Caco-2 (cell line): ENCODE measurements at regions not wholly inside any gene's neighbourhood (a gene's known extent, or its start where the extent isn't known, plus 50 kb on each side); places are given as distances from the start of the nearest gene placed in this dataset.
A peak's percentile ranks its signal among the peaks of the same experiment; 100 is the strongest.
"Not testable (repeated sequence)": the region's sequence is repeated elsewhere in the genome, so short reads cannot be mapped to it uniquely, and the experiment has no call there.

Source experiments
- BruUV-seq: library from RNA; stranded (reverse); fragments of 400-500 nt; replicated peaks from 2 replicates; lab custom pipeline; 2021; lab: Mats Ljungman, UMichigan
- CTCF ChIA-PET: fragments of 300-600 bp; sonication (Branson Sonifier 250); formaldehyde crosslinking; loops from one replicate; lab custom pipeline; 2022; ENCODE audit warnings: antibody characterized with exemption; lab: Charles Lee
- POLR2A ChIA-PET: fragments of 300-600 bp; sonication (Branson Sonifier 250); formaldehyde crosslinking; loops from one replicate; lab custom pipeline; 2022; ENCODE audit warnings: antibody characterized with exemption; lab: Charles Lee
- DNase-seq, 2 experiments: peaks; one replicate each; pipeline versions ENCODE4 v3.0.0 to v3.0.0-alpha.2; 2020 to 2022
- H3K27me3 ChIP-seq: replicated peaks from 2 replicates; pipeline ENCODE4 v1.6.0; 2011; ENCODE audit warnings: low read length; ENCODE audit not compliant: control insufficient read depth, insufficient read depth
- H3K36me3 ChIP-seq: 2 replicates; pipeline ENCODE4 v1.5.1; 2011; ENCODE audit warnings: low read length; ENCODE audit not compliant: control insufficient read depth, insufficient read depth
- H3K4me1 ChIP-seq: fragments of 250-450 bp; sonication (Bioruptor Pico); 2 replicates; pipeline ENCODE4 v1.5.1; 2020; ENCODE audit warnings: mild to moderate bottlenecking
- H3K4me3 ChIP-seq: 2 replicates; pipeline ENCODE4 v1.5.1; 2011; ENCODE audit warnings: low read depth, mild to moderate bottlenecking, control low read depth, low read length
- H3K9me3 ChIP-seq: fragments of 250-450 bp; sonication (Bioruptor Pico); 2 replicates; pipeline ENCODE4 v1.5.1; 2020; ENCODE audit warnings: mild to moderate bottlenecking, moderate library complexity
- H3K27ac Mint-ChIP-seq: one replicate; pipeline ENCODE4 v1.8.0; 2022; ENCODE audit warnings: mixed read lengths; ENCODE audit not compliant: unreplicated experiment
- H3K27me3 Mint-ChIP-seq: one replicate; pipeline ENCODE4 v1.8.0; 2022; ENCODE audit warnings: mixed read lengths; ENCODE audit not compliant: insufficient read depth, unreplicated experiment
- H3K36me3 Mint-ChIP-seq: one replicate; pipeline ENCODE4 v1.8.0; 2022; ENCODE audit warnings: mild to moderate bottlenecking, mixed read lengths; ENCODE audit not compliant: insufficient read depth, unreplicated experiment
- H3K4me1 Mint-ChIP-seq: one replicate; pipeline ENCODE4 v1.8.0; 2022; ENCODE audit warnings: low read depth, mixed read lengths; ENCODE audit not compliant: unreplicated experiment
- H3K4me3 Mint-ChIP-seq: one replicate; pipeline ENCODE4 v1.8.0; 2022; ENCODE audit warnings: mild to moderate bottlenecking, moderate library complexity, mixed read lengths; ENCODE audit not compliant: unreplicated experiment
- H3K9me3 Mint-ChIP-seq: one replicate; pipeline ENCODE4 v1.8.0; 2022; ENCODE audit warnings: mixed read lengths; ENCODE audit not compliant: unreplicated experiment
- intact Hi-C: fragments of 100-400 bp; cut with micrococcal nuclease; formaldehyde crosslinking; loops from one replicate; pipeline ENCODE4 v1.10.0; 2022; ENCODE audit not compliant: unreplicated experiment
- TF ChIP-seq, protein P1 (sequence below), 2 experiments: fragments of 200-600 bp in 1 of 2; IDR thresholded peaks; 1 replicate in 1 of 2; 2 replicates in 1 of 2; pipeline versions ENCODE4 v1.5.1 to v1.8.0; 2011 to 2022; ENCODE audit warnings: antibody characterized with exemption in 1 of 2, control low read depth in 1 of 2, inconsistent platforms in 1 of 2, low read depth in 1 of 2, low read length in 1 of 2, mild to moderate bottlenecking in 1 of 2, moderate library complexity in 1 of 2; ENCODE audit not compliant: insufficient read depth in 1 of 2, severe bottlenecking in 1 of 2, unreplicated experiment in 1 of 2

DNA sequence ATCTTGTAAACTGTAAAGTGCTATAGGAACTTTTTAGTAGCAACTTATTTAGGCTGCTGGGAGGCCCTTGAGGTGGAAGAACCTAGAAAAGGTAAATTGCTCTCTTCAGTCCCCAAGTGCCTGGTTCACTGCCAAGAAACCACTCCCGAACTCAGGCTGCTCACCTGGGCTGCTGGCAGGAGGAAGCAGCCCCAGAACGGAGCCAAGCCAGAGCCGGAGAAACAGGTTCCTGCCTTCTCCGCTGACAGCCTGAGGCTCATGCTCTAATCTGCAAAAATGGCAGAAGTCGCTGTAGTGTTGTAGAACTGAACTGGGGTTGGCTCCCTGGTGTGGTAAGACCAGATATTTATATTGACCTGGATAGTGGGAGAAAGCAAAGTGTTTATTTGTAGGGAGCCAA lies 136.0 kb downstream of the CUL2 start:
- no TSS peak for BruUV-seq
- TF ChIP-seq, protein P1, sequence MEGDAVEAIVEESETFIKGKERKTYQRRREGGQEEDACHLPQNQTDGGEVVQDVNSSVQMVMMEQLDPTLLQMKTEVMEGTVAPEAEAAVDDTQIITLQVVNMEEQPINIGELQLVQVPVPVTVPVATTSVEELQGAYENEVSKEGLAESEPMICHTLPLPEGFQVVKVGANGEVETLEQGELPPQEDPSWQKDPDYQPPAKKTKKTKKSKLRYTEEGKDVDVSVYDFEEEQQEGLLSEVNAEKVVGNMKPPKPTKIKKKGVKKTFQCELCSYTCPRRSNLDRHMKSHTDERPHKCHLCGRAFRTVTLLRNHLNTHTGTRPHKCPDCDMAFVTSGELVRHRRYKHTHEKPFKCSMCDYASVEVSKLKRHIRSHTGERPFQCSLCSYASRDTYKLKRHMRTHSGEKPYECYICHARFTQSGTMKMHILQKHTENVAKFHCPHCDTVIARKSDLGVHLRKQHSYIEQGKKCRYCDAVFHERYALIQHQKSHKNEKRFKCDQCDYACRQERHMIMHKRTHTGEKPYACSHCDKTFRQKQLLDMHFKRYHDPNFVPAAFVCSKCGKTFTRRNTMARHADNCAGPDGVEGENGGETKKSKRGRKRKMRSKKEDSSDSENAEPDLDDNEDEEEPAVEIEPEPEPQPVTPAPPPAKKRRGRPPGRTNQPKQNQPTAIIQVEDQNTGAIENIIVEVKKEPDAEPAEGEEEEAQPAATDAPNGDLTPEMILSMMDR (IDR thresholded peaks at IDR 0.05; ENCODE audit: insufficient read depth in 1 of 2, low read depth in 1 of 2, low read length in 1 of 2, severe bottlenecking in 1 of 2, unreplicated experiment in 1 of 2) = no peak
- H3K27me3 Mint-ChIP-seq = no peaks in the 10 kb centered on the region
- Histone ChIP-seq H3K27me3 (no peaks in the 10 kb centered on the region), H3K4me3 (no peak overlapping the region), H3K9me3 (no peaks in the 10 kb centered on the region), H3K36me3 (no peaks in the 10 kb centered on the region), H3K4me1 (no peaks in the 10 kb centered on the region)
- no peak overlapping the region for H3K4me3 Mint-ChIP-seq
- no peaks in the 10 kb centered on the region for H3K9me3 Mint-ChIP-seq
- POLR2A ChIA-PET = no interaction called here
- H3K4me1 Mint-ChIP-seq = peaks cover 7% of the 10 kb centered on the region
- no peaks in the 10 kb centered on the region for H3K36me3 Mint-ChIP-seq
- H3K27ac Mint-ChIP-seq = no peak overlapping the region
- CTCF ChIA-PET = no interaction called here
- intact Hi-C loops = no loop called here
- DNase-seq = peak; percentile 54 to 61

DNA sequence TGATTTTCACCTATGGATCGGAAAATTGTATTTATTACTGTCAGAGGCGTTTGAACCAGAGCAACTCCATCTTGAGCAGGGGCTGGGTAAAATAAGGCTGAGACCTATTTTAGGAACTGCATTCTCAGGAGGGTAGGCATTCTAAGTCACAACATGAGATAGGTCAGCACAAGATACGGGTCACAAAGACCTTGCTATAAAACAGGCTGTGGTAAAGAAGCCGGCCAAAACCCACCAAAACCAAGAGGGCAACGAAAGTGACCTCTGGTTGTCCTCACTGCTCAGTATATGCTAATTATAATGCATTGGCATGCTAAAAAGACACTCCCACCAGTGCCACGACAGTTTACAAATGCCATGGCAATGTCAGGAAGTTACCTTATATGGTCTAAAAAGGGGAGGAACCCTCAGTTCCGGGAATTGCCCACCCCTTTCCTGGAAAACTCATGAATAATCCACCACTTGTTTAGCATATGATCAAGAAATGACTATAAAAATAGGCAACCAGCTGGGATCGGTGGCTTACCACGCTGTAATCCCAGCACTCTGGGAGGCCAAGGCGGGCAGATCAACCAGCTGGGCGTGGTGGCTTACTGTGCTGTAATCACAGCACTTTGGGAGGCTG lies 136.3 kb upstream of the PARD3 start:
- H3K27me3 ChIP-seq, DNase-seq, H3K4me1 ChIP-seq, H3K4me3 ChIP-seq, H3K36me3 Mint-ChIP-seq, H3K4me3 Mint-ChIP-seq, BruUV-seq, CTCF ChIA-PET, POLR2A ChIA-PET, H3K4me1 Mint-ChIP-seq, H3K9me3 Mint-ChIP-seq, intact Hi-C loops, H3K27ac Mint-ChIP-seq, H3K36me3 ChIP-seq, H3K27me3 Mint-ChIP-seq, H3K9me3 ChIP-seq: not testable (repeated sequence)

DNA sequence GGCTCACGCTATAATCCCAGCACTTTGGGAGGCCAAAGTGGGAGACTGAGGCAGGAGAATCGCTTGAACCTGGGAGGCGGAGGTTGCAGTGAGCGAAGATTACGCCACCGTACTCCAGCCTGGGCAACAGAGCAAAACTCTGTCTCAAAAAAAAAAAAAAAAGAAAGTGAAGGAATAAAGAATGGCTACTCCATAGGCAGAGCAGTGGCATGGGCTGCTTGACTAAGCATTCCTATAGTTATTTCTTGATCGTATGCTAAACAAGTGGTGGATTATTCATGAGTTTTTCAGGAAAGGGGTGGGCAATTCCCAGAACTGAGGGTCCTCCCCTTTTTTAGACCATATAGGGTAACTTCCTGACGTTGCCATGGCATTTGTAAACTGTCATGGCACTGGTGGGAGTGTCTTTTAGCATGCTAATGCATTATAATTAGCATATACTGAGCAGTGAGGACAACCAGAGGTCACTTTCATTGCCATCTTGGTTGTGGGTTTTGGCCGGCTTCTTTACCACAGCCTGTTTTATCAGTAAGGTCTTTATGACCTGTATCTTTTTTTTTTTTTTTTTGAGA lies 130.9 kb upstream of the PARD3 start:
- H3K4me1 ChIP-seq, H3K9me3 Mint-ChIP-seq, intact Hi-C loops, H3K27me3 Mint-ChIP-seq, H3K36me3 ChIP-seq, BruUV-seq, H3K9me3 ChIP-seq, H3K27ac Mint-ChIP-seq, H3K27me3 ChIP-seq, H3K4me3 ChIP-seq, H3K36me3 Mint-ChIP-seq, H3K4me1 Mint-ChIP-seq, H3K4me3 Mint-ChIP-seq, CTCF ChIA-PET, POLR2A ChIA-PET, DNase-seq: not testable (repeated sequence)

DNA sequence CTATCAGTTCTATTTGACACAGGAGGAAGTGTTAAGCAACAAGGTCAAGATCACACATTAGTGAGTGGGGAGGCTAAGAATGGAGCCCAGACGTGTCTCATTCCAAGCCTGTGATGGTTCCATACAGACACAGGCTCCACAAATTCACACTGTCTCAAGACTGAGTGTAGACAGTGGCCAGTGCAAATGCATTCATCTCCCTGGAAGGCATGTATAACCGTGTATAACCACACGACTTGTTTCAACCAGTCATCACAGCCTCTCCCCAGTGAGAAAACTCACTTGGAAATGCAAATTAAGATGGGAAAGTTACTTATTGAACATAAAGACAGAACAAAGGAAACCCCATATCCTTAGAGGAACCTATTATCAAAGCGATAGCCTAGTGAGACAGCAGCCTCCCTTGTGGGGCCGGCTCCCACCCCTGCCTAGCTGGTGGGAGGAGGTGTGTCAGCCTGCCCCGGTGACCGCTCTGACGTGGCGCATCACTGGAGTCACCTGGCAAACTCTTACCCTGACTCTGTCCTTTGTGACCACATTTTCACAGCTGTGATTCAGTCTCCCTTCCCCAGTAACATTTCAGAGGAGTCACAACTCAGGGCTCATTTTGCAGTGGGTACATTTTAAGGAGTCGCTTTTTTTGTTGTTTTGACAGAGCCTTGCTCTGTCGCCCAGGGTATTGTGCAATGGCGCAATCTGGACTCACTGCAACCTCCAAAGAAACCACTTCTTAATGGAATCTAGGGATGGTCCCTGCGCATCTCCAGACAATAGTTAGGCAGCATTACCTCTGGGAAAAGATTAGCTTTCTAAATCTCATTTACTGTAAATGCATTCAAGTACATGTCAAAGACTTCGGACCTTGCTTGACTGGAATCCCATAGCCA lies 126.6 kb upstream of the PARD3 start:
- Mint-ChIP-seq H3K27me3 (no peaks in the 10 kb centered on the region), H3K9me3 (no peaks in the 10 kb centered on the region), H3K36me3 (no peaks in the 10 kb centered on the region), H3K4me3 (no peak overlapping the region), H3K27ac (no peak overlapping the region), H3K4me1 (no peaks in the 10 kb centered on the region)
- Histone ChIP-seq H3K4me1 (no peaks in the 10 kb centered on the region), H3K27me3 (no peaks in the 10 kb centered on the region), H3K9me3 (no peaks in the 10 kb centered on the region), H3K36me3 (no peaks in the 10 kb centered on the region), H3K4me3 (no peak overlapping the region)
- intact Hi-C loops = no loop called here
- no peak for DNase-seq
- POLR2A ChIA-PET = no interaction called here
- TF ChIP-seq, protein P1 (IDR thresholded peaks at IDR 0.05; ENCODE audit: insufficient read depth in 1 of 2, low read depth in 1 of 2, low read length in 1 of 2, severe bottlenecking in 1 of 2, unreplicated experiment in 1 of 2) = no peak
- CTCF ChIA-PET = no interaction called here
- no TSS peak for BruUV-seq
